H1 (cell line): ENCODE measurements at regions not wholly inside any gene's neighbourhood (a gene's known extent, or its start where the extent isn't known, plus 50 kb on each side); places are given as distances from the start of the nearest gene placed in this dataset.

Experiments used
- EP300 ChIP-seq, 2 experiments: IDR thresholded peaks; 1 replicate in 1 of 2; 2 replicates in 1 of 2; pipeline ENCODE4 v1.6.1; 2011 to 2012; ENCODE audit warnings: low read depth in 2 of 2, low read length in 2 of 2, mild to moderate bottlenecking in 2 of 2, borderline replicate concordance in 1 of 2, inconsistent platforms in 1 of 2, moderate library complexity in 1 of 2
- EZH2 ChIP-seq: fragments of 200-600 bp; sonication (generic); IDR thresholded peaks from 2 replicates; pipeline ENCODE4 v1.7.1; 2012; ENCODE audit warnings: low read depth, mild to moderate bottlenecking, moderate library complexity, low read length, inconsistent platforms; ENCODE audit not compliant: severe bottlenecking
- MAFK ChIP-seq: IDR thresholded peaks from 2 replicates; pipeline ENCODE4 v1.6.1; 2012; ENCODE audit warnings: low read depth, mild to moderate bottlenecking, improper control_type of control experiment, low read length
- POLR2AphosphoS5 ChIP-seq: IDR thresholded peaks from 2 replicates; pipeline ENCODE4 v1.6.1; 2011; ENCODE audit warnings: low read depth, low read length
- SP1 ChIP-seq: IDR thresholded peaks from 2 replicates; pipeline ENCODE4 v1.6.1; 2011; ENCODE audit warnings: low read depth, low read length
- SRF ChIP-seq: IDR thresholded peaks from 2 replicates; pipeline ENCODE4 v1.6.1; 2011; ENCODE audit warnings: mild to moderate bottlenecking, low read depth, low read length, moderate library complexity
- SUZ12 ChIP-seq: fragments of 200-600 bp; sonication (generic); IDR thresholded peaks from 2 replicates; pipeline ENCODE4 v1.6.1; 2012; ENCODE audit warnings: mild to moderate bottlenecking, inconsistent platforms, low read length, moderate library complexity, mixed read lengths
- TAF1 ChIP-seq: IDR thresholded peaks from 2 replicates; pipeline ENCODE4 v1.6.1; 2011; ENCODE audit warnings: mild to moderate bottlenecking, low read depth, low read length
- TEAD4 ChIP-seq: IDR thresholded peaks from 2 replicates; pipeline ENCODE4 v1.6.1; 2012; ENCODE audit warnings: low read depth, low read length, inconsistent platforms, mixed read lengths
- TF ChIP-seq, protein P1 (sequence below), 3 experiments: IDR thresholded peaks; 1 replicate in 2 of 3; 2 replicates in 1 of 3; pipeline versions ENCODE4 v1.5.1 to v1.6.1; 2011; ENCODE audit warnings: low read length in 3 of 3, mild to moderate bottlenecking in 3 of 3, inconsistent platforms in 2 of 3, low read depth in 1 of 3, moderate library complexity in 1 of 3; ENCODE audit not compliant: insufficient read depth in 1 of 3; ENCODE audit errors: control extremely low read depth in 1 of 3
- TF ChIP-seq, protein P2 (sequence below): IDR thresholded peaks from 2 replicates; pipeline ENCODE4 v1.6.1; 2012; ENCODE audit warnings: inconsistent platforms

DNA sequence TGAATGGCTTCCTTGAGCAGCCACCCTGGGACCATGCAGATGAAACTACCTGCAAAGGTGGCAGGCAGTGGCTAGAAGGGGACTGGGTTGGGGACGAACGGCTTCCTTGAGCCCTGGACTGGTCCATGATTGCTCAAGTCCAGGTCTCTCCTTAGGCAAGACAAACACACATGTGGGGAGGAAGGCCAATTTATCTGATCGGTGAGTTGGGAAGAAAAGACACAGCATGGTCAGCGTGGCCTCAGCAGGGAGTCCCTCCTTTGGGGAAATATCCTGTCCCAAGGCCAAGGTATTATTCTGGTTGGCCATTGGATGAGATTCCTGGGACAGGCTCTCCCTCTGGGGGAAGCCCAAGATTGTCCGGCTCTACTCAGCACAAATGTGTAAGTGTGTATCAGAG, 116.3 kb upstream of the ERG start:
- TF ChIP-seq EP300 (IDR thresholded peaks at IDR 0.05; ENCODE audit: borderline replicate concordance in 1 of 2, low read depth in 2 of 2, low read length in 2 of 2) (no peak), TAF1 (no peak), POLR2AphosphoS5 (no peak), TEAD4 (no peak), EZH2 (no peak), SRF (no peak), SUZ12 (no peak), SP1 (no peak), MAFK (no peak)
- TF ChIP-seq, protein P1, sequence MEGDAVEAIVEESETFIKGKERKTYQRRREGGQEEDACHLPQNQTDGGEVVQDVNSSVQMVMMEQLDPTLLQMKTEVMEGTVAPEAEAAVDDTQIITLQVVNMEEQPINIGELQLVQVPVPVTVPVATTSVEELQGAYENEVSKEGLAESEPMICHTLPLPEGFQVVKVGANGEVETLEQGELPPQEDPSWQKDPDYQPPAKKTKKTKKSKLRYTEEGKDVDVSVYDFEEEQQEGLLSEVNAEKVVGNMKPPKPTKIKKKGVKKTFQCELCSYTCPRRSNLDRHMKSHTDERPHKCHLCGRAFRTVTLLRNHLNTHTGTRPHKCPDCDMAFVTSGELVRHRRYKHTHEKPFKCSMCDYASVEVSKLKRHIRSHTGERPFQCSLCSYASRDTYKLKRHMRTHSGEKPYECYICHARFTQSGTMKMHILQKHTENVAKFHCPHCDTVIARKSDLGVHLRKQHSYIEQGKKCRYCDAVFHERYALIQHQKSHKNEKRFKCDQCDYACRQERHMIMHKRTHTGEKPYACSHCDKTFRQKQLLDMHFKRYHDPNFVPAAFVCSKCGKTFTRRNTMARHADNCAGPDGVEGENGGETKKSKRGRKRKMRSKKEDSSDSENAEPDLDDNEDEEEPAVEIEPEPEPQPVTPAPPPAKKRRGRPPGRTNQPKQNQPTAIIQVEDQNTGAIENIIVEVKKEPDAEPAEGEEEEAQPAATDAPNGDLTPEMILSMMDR (IDR thresholded peaks at IDR 0.05; ENCODE audit: control extremely low read depth in 1 of 3, insufficient read depth in 1 of 3, low read depth in 1 of 3, low read length in 3 of 3), result no peak
- TF ChIP-seq, protein P2, sequence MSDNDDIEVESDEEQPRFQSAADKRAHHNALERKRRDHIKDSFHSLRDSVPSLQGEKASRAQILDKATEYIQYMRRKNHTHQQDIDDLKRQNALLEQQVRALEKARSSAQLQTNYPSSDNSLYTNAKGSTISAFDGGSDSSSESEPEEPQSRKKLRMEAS, result no peak
